ENCODE measurements at regions not wholly inside any gene's neighbourhood (a gene's known extent, or its start where the extent isn't known, plus 50 kb on each side); places are given as distances from the start of the nearest gene placed in this dataset.

DNA sequence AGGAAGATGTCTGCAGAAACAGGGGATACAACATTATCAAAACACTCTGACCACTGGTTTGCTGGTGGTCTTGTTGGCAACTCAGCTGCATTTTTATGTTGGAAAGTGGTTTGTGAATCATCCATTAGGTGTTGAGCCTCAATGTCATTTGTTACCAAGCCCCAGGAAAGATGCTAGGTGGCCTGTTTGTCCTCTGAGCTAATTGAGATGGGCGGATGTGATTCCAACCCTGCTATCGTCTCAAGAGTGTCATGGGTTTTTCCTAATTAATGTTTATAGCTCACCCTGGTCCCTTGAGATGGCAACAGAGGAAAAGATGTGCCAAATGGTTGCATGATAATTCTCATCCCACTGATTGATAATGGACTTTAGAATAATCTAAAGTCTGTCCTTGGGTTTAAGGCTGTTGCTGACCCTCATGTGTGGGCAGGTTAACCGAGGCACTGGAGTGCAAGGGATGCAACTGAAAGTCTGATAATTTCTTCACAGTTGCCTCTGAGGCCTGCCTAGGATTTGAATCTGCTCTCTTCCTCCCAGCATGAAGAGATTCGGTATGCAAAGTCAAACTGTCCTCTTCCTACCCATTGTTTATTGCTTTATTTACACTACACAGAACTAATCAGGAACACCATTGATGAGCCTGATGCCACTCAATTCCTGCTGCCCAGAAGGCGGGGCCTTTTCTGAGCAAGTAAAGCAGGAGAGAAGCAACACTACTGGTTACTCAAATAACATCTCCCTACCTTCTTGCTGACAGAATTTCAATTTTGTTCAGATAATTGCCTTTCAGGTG lies 166.2 kb upstream of the TBC1D5 start:
- no peak overlapping the region for H2AFZ ChIP-seq (ENCODE audit: low read length)
- H3K36me3 ChIP-seq (ENCODE audit: insufficient read depth, low read length), result no peaks in the 10 kb centered on the region
- no peak overlapping the region for H3K27ac ChIP-seq (ENCODE audit: low read depth, low read length)
- TF ChIP-seq, protein P1, sequence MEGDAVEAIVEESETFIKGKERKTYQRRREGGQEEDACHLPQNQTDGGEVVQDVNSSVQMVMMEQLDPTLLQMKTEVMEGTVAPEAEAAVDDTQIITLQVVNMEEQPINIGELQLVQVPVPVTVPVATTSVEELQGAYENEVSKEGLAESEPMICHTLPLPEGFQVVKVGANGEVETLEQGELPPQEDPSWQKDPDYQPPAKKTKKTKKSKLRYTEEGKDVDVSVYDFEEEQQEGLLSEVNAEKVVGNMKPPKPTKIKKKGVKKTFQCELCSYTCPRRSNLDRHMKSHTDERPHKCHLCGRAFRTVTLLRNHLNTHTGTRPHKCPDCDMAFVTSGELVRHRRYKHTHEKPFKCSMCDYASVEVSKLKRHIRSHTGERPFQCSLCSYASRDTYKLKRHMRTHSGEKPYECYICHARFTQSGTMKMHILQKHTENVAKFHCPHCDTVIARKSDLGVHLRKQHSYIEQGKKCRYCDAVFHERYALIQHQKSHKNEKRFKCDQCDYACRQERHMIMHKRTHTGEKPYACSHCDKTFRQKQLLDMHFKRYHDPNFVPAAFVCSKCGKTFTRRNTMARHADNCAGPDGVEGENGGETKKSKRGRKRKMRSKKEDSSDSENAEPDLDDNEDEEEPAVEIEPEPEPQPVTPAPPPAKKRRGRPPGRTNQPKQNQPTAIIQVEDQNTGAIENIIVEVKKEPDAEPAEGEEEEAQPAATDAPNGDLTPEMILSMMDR (IDR thresholded peaks at IDR 0.05; ENCODE audit: extremely low read depth, low read depth, low read length), result no peak
- no peaks in the 10 kb centered on the region for H3K4me1 ChIP-seq (ENCODE audit: insufficient read depth, low read length)
- no peak for DNase-seq (ENCODE audit: insufficient read length, low spot score, missing footprints)
- no peak overlapping the region for H3K4me2 ChIP-seq (ENCODE audit: insufficient read depth, low read length)
- H4K20me1 ChIP-seq (ENCODE audit: insufficient read depth, low read length), result no peaks in the 10 kb centered on the region
- no peaks in the 10 kb centered on the region for H3K27me3 ChIP-seq (ENCODE audit: insufficient read depth, low read length)
- no peaks in the 10 kb centered on the region for H3K9me3 ChIP-seq (ENCODE audit: low read depth, low read length)
- H3K79me2 ChIP-seq (ENCODE audit: insufficient read depth, low read length), result no peaks in the 10 kb centered on the region
- no peak overlapping the region for H3K4me3 ChIP-seq (ENCODE audit: insufficient read depth, low read length)

DNA sequence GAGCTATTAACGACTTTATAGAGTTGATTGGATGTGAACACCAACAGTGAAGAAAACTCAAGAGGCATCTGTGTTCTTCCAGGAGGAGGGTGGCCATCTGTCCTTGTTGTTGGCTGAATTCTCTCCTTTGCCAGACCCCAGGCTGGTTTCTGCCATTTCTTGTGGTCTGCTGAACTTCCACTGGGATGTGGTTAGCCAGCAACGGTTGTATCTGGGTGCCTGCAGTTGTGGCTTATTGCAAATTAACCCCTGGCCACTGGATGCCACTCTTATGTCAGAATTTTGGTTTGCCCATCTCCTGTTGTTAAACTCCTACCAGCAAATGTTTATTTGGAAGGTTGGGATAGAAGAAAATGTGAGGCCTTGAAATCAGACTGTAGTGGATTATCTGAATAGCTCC lies 163.6 kb upstream of the TBC1D5 start:
- Histone ChIP-seq H4K20me1 (ENCODE audit: insufficient read depth, low read length) (no peaks in the 10 kb centered on the region), H3K4me1 (ENCODE audit: insufficient read depth, low read length) (no peaks in the 10 kb centered on the region), H3K36me3 (ENCODE audit: insufficient read depth, low read length) (no peaks in the 10 kb centered on the region), H3K79me2 (ENCODE audit: insufficient read depth, low read length) (no peaks in the 10 kb centered on the region), H3K9me3 (ENCODE audit: low read depth, low read length) (no peaks in the 10 kb centered on the region), H3K4me2 (ENCODE audit: insufficient read depth, low read length) (no peak overlapping the region), H2AFZ (ENCODE audit: low read length) (no peak overlapping the region), H3K27ac (ENCODE audit: low read depth, low read length) (no peak overlapping the region), H3K27me3 (ENCODE audit: insufficient read depth, low read length) (no peaks in the 10 kb centered on the region), H3K4me3 (ENCODE audit: insufficient read depth, low read length) (no peak overlapping the region)
- TF ChIP-seq, protein P1 (IDR thresholded peaks at IDR 0.05; ENCODE audit: extremely low read depth, low read depth, low read length), result no peak
- no peak for DNase-seq (ENCODE audit: insufficient read length, low spot score, missing footprints)

DNA sequence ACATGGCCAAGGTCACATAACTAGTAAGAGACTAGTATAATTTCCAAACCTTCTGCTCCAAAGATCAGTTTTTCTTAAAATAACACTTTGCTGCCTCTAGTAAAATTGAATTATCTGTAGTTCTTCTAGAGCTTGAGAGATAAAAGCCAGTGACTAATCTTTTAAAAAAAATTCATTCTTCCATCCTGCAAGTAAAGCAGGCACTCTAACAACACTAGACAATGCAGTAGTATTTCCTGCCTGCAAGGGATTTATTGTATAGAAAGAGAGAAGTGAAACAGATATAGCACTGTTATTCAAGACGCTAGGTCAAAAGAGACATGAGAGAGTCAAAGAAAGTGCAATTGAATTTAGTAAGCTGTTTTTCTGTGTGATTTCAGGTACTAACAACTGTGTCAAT lies 159.5 kb upstream of the TBC1D5 start:
- no peak overlapping the region for H3K4me3 ChIP-seq (ENCODE audit: insufficient read depth, low read length)
- peak; percentile 59 for DNase-seq (ENCODE audit: insufficient read length, low spot score, missing footprints)
- H3K36me3 ChIP-seq (ENCODE audit: insufficient read depth, low read length), result no peaks in the 10 kb centered on the region
- no peaks in the 10 kb centered on the region for H3K4me1 ChIP-seq (ENCODE audit: insufficient read depth, low read length)
- TF ChIP-seq, protein P1 (IDR thresholded peaks at IDR 0.05; ENCODE audit: extremely low read depth, low read depth, low read length), result no peak
- no peaks in the 10 kb centered on the region for H3K9me3 ChIP-seq (ENCODE audit: low read depth, low read length)
- H3K27ac ChIP-seq (ENCODE audit: low read depth, low read length), result no peak overlapping the region
- no peaks in the 10 kb centered on the region for H4K20me1 ChIP-seq (ENCODE audit: insufficient read depth, low read length)
- H3K79me2 ChIP-seq (ENCODE audit: insufficient read depth, low read length), result no peaks in the 10 kb centered on the region
- H2AFZ ChIP-seq (ENCODE audit: low read length), result no peak overlapping the region
- H3K27me3 ChIP-seq (ENCODE audit: insufficient read depth, low read length), result no peaks in the 10 kb centered on the region
- no peak overlapping the region for H3K4me2 ChIP-seq (ENCODE audit: insufficient read depth, low read length)

DNA sequence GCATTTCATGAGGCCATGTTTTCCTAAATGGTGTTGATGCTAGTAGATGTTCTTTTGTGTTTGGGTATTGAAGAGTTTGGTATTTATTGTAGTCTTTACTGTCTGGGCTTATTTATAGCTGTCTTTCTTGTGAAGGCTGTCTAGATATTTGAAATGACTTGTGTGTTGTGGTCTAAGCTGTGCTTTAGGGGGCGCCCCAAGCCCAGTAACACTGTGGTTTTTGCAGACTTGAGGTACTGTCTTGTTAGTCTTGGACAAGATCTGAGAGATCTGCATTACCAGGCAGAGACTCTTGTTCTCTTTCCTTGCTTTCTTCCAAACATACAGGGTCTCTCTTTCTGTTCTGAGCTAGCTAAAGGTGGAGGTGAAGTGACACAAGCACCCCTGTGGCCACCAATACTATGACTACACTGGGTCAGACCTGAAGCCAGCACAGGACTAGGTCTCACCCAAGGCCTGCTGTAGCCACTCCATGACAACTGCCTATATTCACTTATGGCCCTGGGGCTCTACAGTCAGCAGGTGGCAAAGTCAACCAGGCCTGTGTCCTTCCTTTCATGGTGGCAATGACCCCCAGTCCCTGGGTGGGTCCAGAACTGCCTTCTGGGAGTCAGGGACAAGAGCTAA lies 152.1 kb upstream of the TBC1D5 start:
- H3K79me2 ChIP-seq (ENCODE audit: insufficient read depth, low read length), result no peaks in the 10 kb centered on the region
- TF ChIP-seq, protein P1 (IDR thresholded peaks at IDR 0.05; ENCODE audit: extremely low read depth, low read depth, low read length), result peak; percentile 53
- H3K27me3 ChIP-seq (ENCODE audit: insufficient read depth, low read length), result no peaks in the 10 kb centered on the region
- no peaks in the 10 kb centered on the region for H3K9me3 ChIP-seq (ENCODE audit: low read depth, low read length)
- H3K4me2 ChIP-seq (ENCODE audit: insufficient read depth, low read length), result no peak overlapping the region
- H3K4me3 ChIP-seq (ENCODE audit: insufficient read depth, low read length), result no peak overlapping the region
- no peak overlapping the region for H2AFZ ChIP-seq (ENCODE audit: low read length)
- H3K4me1 ChIP-seq (ENCODE audit: insufficient read depth, low read length), result no peaks in the 10 kb centered on the region
- no peaks in the 10 kb centered on the region for H3K36me3 ChIP-seq (ENCODE audit: insufficient read depth, low read length)
- DNase-seq (ENCODE audit: insufficient read length, low spot score, missing footprints), result no peak
- no peaks in the 10 kb centered on the region for H4K20me1 ChIP-seq (ENCODE audit: insufficient read depth, low read length)
- H3K27ac ChIP-seq (ENCODE audit: low read depth, low read length), result no peak overlapping the region
